Activated CD8-positive, alpha-beta memory T cell treated with anti-CD3 and anti-CD28 coated beads, Interleukin-2, amount 10 ng/mL, durations not matched to agents 7 days and 5 days (primary cell): ENCODE measurements at regions not wholly inside any gene's neighbourhood (a gene's known extent, or its start where the extent isn't known, plus 50 kb on each side); places are given as distances from the start of the nearest gene placed in this dataset.
"Not testable (repeated sequence)": the region's sequence is repeated elsewhere in the genome, so short reads cannot be mapped to it uniquely, and the experiment has no call there.

Experiments used
- ATAC-seq: fragments of 150-1000 bp; cut with Tn5 transposase; one replicate; pipeline ENCODE4 v1.10.0; 2021; ENCODE audit warnings: moderate library complexity
- CTCF ChIA-PET: fragments of 350-600 bp; sonication (Branson Sonifier 250); formaldehyde crosslinking; loops from one replicate; lab custom pipeline; 2021; ENCODE audit warnings: antibody characterized with exemption; lab: Charles Lee
- DNase-seq: peaks from one replicate; pipeline ENCODE4 v3.0.0-alpha.2; 2020
- H3K27ac Mint-ChIP-seq: one replicate; pipeline ENCODE4 v1.8.0; 2021; ENCODE audit warnings: mild to moderate bottlenecking, mixed read lengths
- H3K27me3 Mint-ChIP-seq: one replicate; pipeline ENCODE4 v1.8.0; 2021; ENCODE audit warnings: mixed read lengths
- H3K36me3 Mint-ChIP-seq: one replicate; pipeline ENCODE4 v1.8.0; 2021; ENCODE audit warnings: mild to moderate bottlenecking, mixed read lengths
- H3K4me1 Mint-ChIP-seq: one replicate; pipeline ENCODE4 v1.8.0; 2021; ENCODE audit warnings: mixed read lengths
- H3K4me3 Mint-ChIP-seq: one replicate; pipeline ENCODE4 v1.8.0; 2021; ENCODE audit warnings: mild to moderate bottlenecking, moderate library complexity, mixed read lengths
- H3K9me3 Mint-ChIP-seq: one replicate; pipeline ENCODE4 v1.8.0; 2022; ENCODE audit warnings: low read depth, mixed read lengths

GRCh38 chr21:20169812-20170576 is 828.2 kb upstream of the NCAM2 start:
- Mint-ChIP-seq H3K9me3 (peaks cover 21% of the 10 kb centered on the region), H3K4me3 (no peak overlapping the region), H3K4me1 (no peaks in the 10 kb centered on the region), H3K27me3 (no peaks in the 10 kb centered on the region), H3K36me3 (no peaks in the 10 kb centered on the region), H3K27ac (no peak overlapping the region)
- DNase-seq (no peak), ATAC-seq (no peak)
- CTCF ChIA-PET = no interaction called here

GRCh38 chr21:20186186-20186585 is 812.0 kb upstream of the NCAM2 start:
- H3K27ac Mint-ChIP-seq = no peak overlapping the region
- CTCF ChIA-PET = no interaction called here
- H3K4me3 Mint-ChIP-seq = no peak overlapping the region
- no peaks in the 10 kb centered on the region for H3K4me1 Mint-ChIP-seq
- peaks cover 12% of the 10 kb centered on the region for H3K9me3 Mint-ChIP-seq
- H3K36me3 Mint-ChIP-seq = no peaks in the 10 kb centered on the region
- H3K27me3 Mint-ChIP-seq = no peaks in the 10 kb centered on the region
- DNase-seq = no peak
- ATAC-seq = no peak

GRCh38 chr21:20187028-20187427 is 811.2 kb upstream of the NCAM2 start:
- no peak for ATAC-seq
- H3K27me3 Mint-ChIP-seq = no peaks in the 10 kb centered on the region
- CTCF ChIA-PET = no interaction called here
- no peak overlapping the region for H3K4me3 Mint-ChIP-seq
- no peak for DNase-seq
- H3K9me3 Mint-ChIP-seq = peaks cover 12% of the 10 kb centered on the region
- no peaks in the 10 kb centered on the region for H3K4me1 Mint-ChIP-seq
- H3K36me3 Mint-ChIP-seq = no peaks in the 10 kb centered on the region
- H3K27ac Mint-ChIP-seq = no peak overlapping the region

GRCh38 chr21:20201323-20201722 is 796.9 kb upstream of the NCAM2 start:
- H3K36me3 Mint-ChIP-seq, H3K27me3 Mint-ChIP-seq, H3K4me1 Mint-ChIP-seq, H3K9me3 Mint-ChIP-seq, ATAC-seq, H3K4me3 Mint-ChIP-seq, CTCF ChIA-PET, DNase-seq, H3K27ac Mint-ChIP-seq: not testable (repeated sequence)

GRCh38 chr21:20207335-20207734 is 790.9 kb upstream of the NCAM2 start:
- no peak for ATAC-seq
- no peak overlapping the region for H3K27ac Mint-ChIP-seq

GRCh38 chr21:20215959-20216358 is 782.2 kb upstream of the NCAM2 start:
- no peaks in the 10 kb centered on the region for H3K4me1 Mint-ChIP-seq
- CTCF ChIA-PET = no interaction called here
- peaks cover 8% of the 10 kb centered on the region for H3K9me3 Mint-ChIP-seq
- no peaks in the 10 kb centered on the region for H3K36me3 Mint-ChIP-seq
- ATAC-seq (no peak), DNase-seq (no peak)
- no peaks in the 10 kb centered on the region for H3K27me3 Mint-ChIP-seq
- H3K4me3 Mint-ChIP-seq = no peak overlapping the region
- no peak overlapping the region for H3K27ac Mint-ChIP-seq

More at GRCh38 chr21:20207335-20207734, 790.9 kb upstream of the NCAM2 start:
- H3K27me3 Mint-ChIP-seq = no peaks in the 10 kb centered on the region
- DNase-seq = no peak
- H3K4me1 Mint-ChIP-seq = no peaks in the 10 kb centered on the region
- peaks cover 26% of the 10 kb centered on the region for H3K9me3 Mint-ChIP-seq
- H3K4me3 Mint-ChIP-seq = no peak overlapping the region
- CTCF ChIA-PET = no interaction called here
- H3K36me3 Mint-ChIP-seq = no peaks in the 10 kb centered on the region

- no peak for ATAC-seq
- Mint-ChIP-seq H3K9me3 (peaks cover 9% of the 10 kb centered on the region), H3K27ac (no peak overlapping the region), H3K4me1 (no peaks in the 10 kb centered on the region), H3K27me3 (no peaks in the 10 kb centered on the region), H3K36me3 (no peaks in the 10 kb centered on the region), H3K4me3 (no peak overlapping the region)
- CTCF ChIA-PET = no interaction called here
- no peak for DNase-seq
Observed at GRCh38 chr21:20220586-20220985, 777.6 kb upstream of the NCAM2 start.

- ATAC-seq, DNase-seq, CTCF ChIA-PET, H3K4me3 Mint-ChIP-seq, H3K27me3 Mint-ChIP-seq, H3K4me1 Mint-ChIP-seq, H3K36me3 Mint-ChIP-seq, H3K9me3 Mint-ChIP-seq, H3K27ac Mint-ChIP-seq: not testable (repeated sequence)
Observed at GRCh38 chr21:20221981-20222380, 776.2 kb upstream of the NCAM2 start.

- H3K9me3 Mint-ChIP-seq = not testable (repeated sequence)
Observed at GRCh38 chr21:20236649-20237048, 761.6 kb upstream of the NCAM2 start.

GRCh38 chr21:20249401-20249800 is 748.8 kb upstream of the NCAM2 start:
- Mint-ChIP-seq H3K27ac (no peak overlapping the region), H3K36me3 (no peaks in the 10 kb centered on the region), H3K4me1 (no peaks in the 10 kb centered on the region), H3K27me3 (no peaks in the 10 kb centered on the region), H3K9me3 (peaks cover 7% of the 10 kb centered on the region), H3K4me3 (no peak overlapping the region)
- DNase-seq (no peak), ATAC-seq (no peak)
- CTCF ChIA-PET = no interaction called here

More at GRCh38 chr21:20236649-20237048, 761.6 kb upstream of the NCAM2 start:
- CTCF ChIA-PET, DNase-seq, H3K36me3 Mint-ChIP-seq, H3K27ac Mint-ChIP-seq, H3K4me1 Mint-ChIP-seq, H3K27me3 Mint-ChIP-seq, H3K4me3 Mint-ChIP-seq, ATAC-seq: not testable (repeated sequence)

GRCh38 chr21:20250337-20250736 is 747.9 kb upstream of the NCAM2 start:
- Mint-ChIP-seq H3K4me3 (no peak overlapping the region), H3K9me3 (peaks cover 8% of the 10 kb centered on the region), H3K27me3 (no peaks in the 10 kb centered on the region), H3K27ac (no peak overlapping the region), H3K36me3 (no peaks in the 10 kb centered on the region), H3K4me1 (no peaks in the 10 kb centered on the region)
- DNase-seq (no peak), ATAC-seq (no peak)
- CTCF ChIA-PET = no interaction called here

GRCh38 chr21:20253261-20253660 is 744.9 kb upstream of the NCAM2 start:
- no peak overlapping the region for H3K4me3 Mint-ChIP-seq
- H3K9me3 Mint-ChIP-seq = peaks cover 6% of the 10 kb centered on the region
- no peaks in the 10 kb centered on the region for H3K36me3 Mint-ChIP-seq
- no peak for DNase-seq
- H3K4me1 Mint-ChIP-seq = no peaks in the 10 kb centered on the region
- H3K27ac Mint-ChIP-seq = no peak overlapping the region
- CTCF ChIA-PET = no interaction called here
- no peak for ATAC-seq
- H3K27me3 Mint-ChIP-seq = no peaks in the 10 kb centered on the region

GRCh38 chr21:20254964-20255363 is 743.2 kb upstream of the NCAM2 start:
- H3K27ac Mint-ChIP-seq = no peak overlapping the region
- no peaks in the 10 kb centered on the region for H3K36me3 Mint-ChIP-seq
- DNase-seq (no peak), ATAC-seq (no peak)
- CTCF ChIA-PET = no interaction called here
- no peak overlapping the region for H3K4me3 Mint-ChIP-seq
- no peaks in the 10 kb centered on the region for H3K27me3 Mint-ChIP-seq
- peaks cover 9% of the 10 kb centered on the region for H3K9me3 Mint-ChIP-seq
- no peaks in the 10 kb centered on the region for H3K4me1 Mint-ChIP-seq

GRCh38 chr21:20257052-20257740 is 741.0 kb upstream of the NCAM2 start:
- CTCF ChIA-PET = no interaction called here
- no peaks in the 10 kb centered on the region for H3K27me3 Mint-ChIP-seq
- no peak for ATAC-seq
- no peaks in the 10 kb centered on the region for H3K36me3 Mint-ChIP-seq
- no peaks in the 10 kb centered on the region for H3K4me1 Mint-ChIP-seq
- peaks cover 11% of the 10 kb centered on the region for H3K9me3 Mint-ChIP-seq
- DNase-seq = no peak
- H3K27ac Mint-ChIP-seq = no peak overlapping the region
- H3K4me3 Mint-ChIP-seq = no peak overlapping the region
